ENCODE measurements at regions not wholly inside any gene's neighbourhood (a gene's known extent, or its start where the extent isn't known, plus 50 kb on each side); places are given as distances from the start of the nearest gene placed in this dataset.
"Not testable (repeated sequence)": the region's sequence is repeated elsewhere in the genome, so short reads cannot be mapped to it uniquely, and the experiment has no call there.

- TF ChIP-seq JUND (IDR thresholded peaks at IDR 0.05; ENCODE audit: low read depth): no peak
- in situ Hi-C loops (cut with HindIII; ENCODE audit: low pct_unique_long_range_greater_than_20kb, low sequenced_read_pairs): no loop called here
- DNase-seq (ENCODE audit: low read depth in 1 of 2, low spot score in 1 of 2): no peak
These were observed 280.3 kb downstream of the RAB38 start for GRCh38 chr11:87894961-87895360.

- TF ChIP-seq JUND (IDR thresholded peaks at IDR 0.05; ENCODE audit: low read depth): no peak
- DNase-seq (ENCODE audit: low read depth in 1 of 2, low spot score in 1 of 2): no peak
- in situ Hi-C loops (cut with HindIII; ENCODE audit: low pct_unique_long_range_greater_than_20kb, low sequenced_read_pairs): no loop called here
These were observed 283.0 kb downstream of the RAB38 start for GRCh38 chr11:87892291-87892690.

GRCh38 chr11:87889126-87889525, 286.1 kb downstream of the RAB38 start:
- in situ Hi-C loops (cut with HindIII; ENCODE audit: low pct_unique_long_range_greater_than_20kb, low sequenced_read_pairs): no loop called here
- no peak for TF ChIP-seq JUND (IDR thresholded peaks at IDR 0.05; ENCODE audit: low read depth)
- no peak for DNase-seq (ENCODE audit: low read depth in 1 of 2, low spot score in 1 of 2)

GRCh38 chr11:87885084-87885483, 290.2 kb downstream of the RAB38 start:
- in situ Hi-C loops (cut with HindIII; ENCODE audit: low pct_unique_long_range_greater_than_20kb, low sequenced_read_pairs); DNase-seq (ENCODE audit: low read depth in 1 of 2, low spot score in 1 of 2): not testable (repeated sequence)

- no peak for DNase-seq (ENCODE audit: low read depth in 1 of 2, low spot score in 1 of 2)
- in situ Hi-C loops (cut with HindIII; ENCODE audit: low pct_unique_long_range_greater_than_20kb, low sequenced_read_pairs): no loop called here
- TF ChIP-seq JUND (IDR thresholded peaks at IDR 0.05; ENCODE audit: low read depth): no peak
These were observed 296.1 kb downstream of the RAB38 start for GRCh38 chr11:87879118-87879517.

GRCh38 chr11:87878373-87878825, 296.8 kb downstream of the RAB38 start:
- no peak for TF ChIP-seq JUND (IDR thresholded peaks at IDR 0.05; ENCODE audit: low read depth)
- in situ Hi-C loops (cut with HindIII; ENCODE audit: low pct_unique_long_range_greater_than_20kb, low sequenced_read_pairs): no loop called here
- peak in 1 of 2 experiments; percentile 65 for DNase-seq (ENCODE audit: low read depth in 1 of 2, low spot score in 1 of 2)

- in situ Hi-C loops (cut with HindIII; ENCODE audit: low pct_unique_long_range_greater_than_20kb, low sequenced_read_pairs): no loop called here
- TF ChIP-seq JUND (IDR thresholded peaks at IDR 0.05; ENCODE audit: low read depth): no peak
These were observed 304.2 kb downstream of the RAB38 start for GRCh38 chr11:87871056-87871455.

GRCh38 chr11:87870086-87870485, 305.2 kb downstream of the RAB38 start:
- no peak for TF ChIP-seq JUND (IDR thresholded peaks at IDR 0.05; ENCODE audit: low read depth)
- no peak for DNase-seq (ENCODE audit: low read depth in 1 of 2, low spot score in 1 of 2)
- in situ Hi-C loops (cut with HindIII; ENCODE audit: low pct_unique_long_range_greater_than_20kb, low sequenced_read_pairs): no loop called here

More at GRCh38 chr11:87871056-87871455, 304.2 kb downstream of the RAB38 start:
- DNase-seq (ENCODE audit: low read depth in 1 of 2, low spot score in 1 of 2): no peak

GRCh38 chr11:87866951-87867350, 308.3 kb downstream of the RAB38 start:
- DNase-seq (ENCODE audit: low read depth in 1 of 2, low spot score in 1 of 2): no peak
- in situ Hi-C loops (cut with HindIII; ENCODE audit: low pct_unique_long_range_greater_than_20kb, low sequenced_read_pairs): no loop called here
- no peak for TF ChIP-seq JUND (IDR thresholded peaks at IDR 0.05; ENCODE audit: low read depth)

GRCh38 chr11:87861030-87861429, 314.2 kb downstream of the RAB38 start:
- TF ChIP-seq JUND (IDR thresholded peaks at IDR 0.05; ENCODE audit: low read depth): no peak
- no peak for DNase-seq (ENCODE audit: low read depth in 1 of 2, low spot score in 1 of 2)
- in situ Hi-C loops (cut with HindIII; ENCODE audit: low pct_unique_long_range_greater_than_20kb, low sequenced_read_pairs): no loop called here

- in situ Hi-C loops (cut with HindIII; ENCODE audit: low pct_unique_long_range_greater_than_20kb, low sequenced_read_pairs): no loop called here
- no peak for DNase-seq (ENCODE audit: low read depth in 1 of 2, low spot score in 1 of 2)
- TF ChIP-seq JUND (IDR thresholded peaks at IDR 0.05; ENCODE audit: low read depth): no peak
These were observed 315.6 kb downstream of the RAB38 start for GRCh38 chr11:87859636-87860035.

GRCh38 chr11:87851827-87852226, 323.4 kb downstream of the RAB38 start:
- no peak for TF ChIP-seq JUND (IDR thresholded peaks at IDR 0.05; ENCODE audit: low read depth)
- in situ Hi-C loops (cut with HindIII; ENCODE audit: low pct_unique_long_range_greater_than_20kb, low sequenced_read_pairs): no loop called here
- DNase-seq (ENCODE audit: low read depth in 1 of 2, low spot score in 1 of 2): no peak

- DNase-seq (ENCODE audit: low read depth in 1 of 2, low spot score in 1 of 2): no peak
- TF ChIP-seq JUND (IDR thresholded peaks at IDR 0.05; ENCODE audit: low read depth): no peak
- in situ Hi-C loops (cut with HindIII; ENCODE audit: low pct_unique_long_range_greater_than_20kb, low sequenced_read_pairs): no loop called here
These were observed 324.0 kb downstream of the RAB38 start for GRCh38 chr11:87851234-87851633.

GRCh38 chr11:87849216-87849615, 326.0 kb downstream of the RAB38 start:
- no peak for DNase-seq (ENCODE audit: low read depth in 1 of 2, low spot score in 1 of 2)
- TF ChIP-seq JUND (IDR thresholded peaks at IDR 0.05; ENCODE audit: low read depth): no peak

More at GRCh38 chr11:87849216-87849615, 326.0 kb downstream of the RAB38 start:
- in situ Hi-C loops (cut with HindIII; ENCODE audit: low pct_unique_long_range_greater_than_20kb, low sequenced_read_pairs): no loop called here
